ENCODE measurements at regions not wholly inside any gene's neighbourhood (a gene's known extent, or its start where the extent isn't known, plus 50 kb on each side); places are given as distances from the start of the nearest gene placed in this dataset.

DNA sequence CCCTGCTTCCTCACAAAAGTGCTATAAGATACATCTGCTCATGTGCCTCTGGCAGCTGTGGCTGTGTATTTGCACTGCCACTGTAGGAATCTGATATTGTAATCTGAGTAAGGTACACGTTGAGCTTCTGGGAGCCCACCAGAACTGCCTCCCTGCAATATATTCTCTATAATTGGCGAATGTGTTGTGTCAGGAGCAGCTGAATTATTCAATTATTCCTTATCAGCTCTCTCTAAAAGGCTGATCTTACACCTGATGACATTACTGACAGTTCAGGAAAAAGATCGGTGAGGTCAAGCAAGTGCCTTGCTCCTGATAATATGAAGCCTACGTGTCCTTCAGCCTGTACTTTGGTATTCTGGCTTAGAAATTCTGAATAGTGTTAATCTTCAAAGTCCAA lies 1015.0 kb downstream of the CDH9 start:
- H3K4me3 ChIP-seq (ENCODE audit: low read depth, low read length), result no peak overlapping the region
- TF ChIP-seq, protein P1, sequence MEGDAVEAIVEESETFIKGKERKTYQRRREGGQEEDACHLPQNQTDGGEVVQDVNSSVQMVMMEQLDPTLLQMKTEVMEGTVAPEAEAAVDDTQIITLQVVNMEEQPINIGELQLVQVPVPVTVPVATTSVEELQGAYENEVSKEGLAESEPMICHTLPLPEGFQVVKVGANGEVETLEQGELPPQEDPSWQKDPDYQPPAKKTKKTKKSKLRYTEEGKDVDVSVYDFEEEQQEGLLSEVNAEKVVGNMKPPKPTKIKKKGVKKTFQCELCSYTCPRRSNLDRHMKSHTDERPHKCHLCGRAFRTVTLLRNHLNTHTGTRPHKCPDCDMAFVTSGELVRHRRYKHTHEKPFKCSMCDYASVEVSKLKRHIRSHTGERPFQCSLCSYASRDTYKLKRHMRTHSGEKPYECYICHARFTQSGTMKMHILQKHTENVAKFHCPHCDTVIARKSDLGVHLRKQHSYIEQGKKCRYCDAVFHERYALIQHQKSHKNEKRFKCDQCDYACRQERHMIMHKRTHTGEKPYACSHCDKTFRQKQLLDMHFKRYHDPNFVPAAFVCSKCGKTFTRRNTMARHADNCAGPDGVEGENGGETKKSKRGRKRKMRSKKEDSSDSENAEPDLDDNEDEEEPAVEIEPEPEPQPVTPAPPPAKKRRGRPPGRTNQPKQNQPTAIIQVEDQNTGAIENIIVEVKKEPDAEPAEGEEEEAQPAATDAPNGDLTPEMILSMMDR (IDR thresholded peaks at IDR 0.05; ENCODE audit: insufficient read depth, low read length, poor library complexity, severe bottlenecking), result no peak
- no peak for DNase-seq (ENCODE audit: low read depth)
- no peaks in the 10 kb centered on the region for H3K36me3 ChIP-seq (ENCODE audit: control insufficient read depth, insufficient read depth, low read length)
- no peaks in the 10 kb centered on the region for H3K27me3 ChIP-seq (ENCODE audit: control insufficient read depth, insufficient read depth, low read length)

DNA sequence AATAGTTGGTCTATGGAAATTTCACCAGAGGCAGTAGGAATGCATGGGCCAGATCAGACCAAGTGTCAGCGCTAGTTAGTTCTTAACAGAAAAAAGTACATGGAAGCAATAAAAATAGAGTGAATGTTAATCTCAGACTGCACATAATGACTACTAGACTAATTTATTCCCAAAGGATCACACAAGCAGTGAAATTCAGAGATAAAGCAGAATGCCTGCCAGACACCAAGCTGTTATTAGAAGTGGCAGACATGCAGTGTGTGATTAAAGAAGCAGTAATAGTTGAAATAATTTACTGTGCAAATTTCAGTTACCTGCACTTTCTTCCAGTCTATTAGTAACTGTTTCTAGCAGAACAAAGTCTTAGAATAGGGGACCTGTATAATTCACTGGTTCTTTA lies 1024.2 kb downstream of the CDH9 start:
- TF ChIP-seq, protein P1 (IDR thresholded peaks at IDR 0.05; ENCODE audit: insufficient read depth, low read length, poor library complexity, severe bottlenecking), result no peak
- DNase-seq (ENCODE audit: low read depth), result no peak

DNA sequence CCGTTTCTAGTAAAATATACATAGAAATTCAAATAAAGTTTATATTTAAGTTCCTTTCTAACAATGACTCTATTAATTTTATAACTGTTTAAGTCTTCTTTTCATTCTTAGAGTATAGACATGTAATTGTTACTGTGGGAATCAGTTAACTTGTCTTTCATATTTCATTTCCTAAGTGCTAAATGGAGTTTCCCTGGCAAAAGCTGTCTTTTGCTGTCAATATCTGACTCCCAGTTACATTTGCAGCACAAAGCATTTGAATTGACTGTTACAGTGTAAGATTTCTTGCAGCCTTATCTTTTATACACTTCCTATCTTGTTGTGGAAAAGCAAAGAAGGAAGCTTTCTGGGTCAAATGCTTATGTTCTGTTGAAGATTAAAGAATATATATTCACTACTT lies 1026.3 kb downstream of the CDH9 start:
- Histone ChIP-seq H3K36me3 (ENCODE audit: control insufficient read depth, insufficient read depth, low read length) (no peaks in the 10 kb centered on the region), H3K4me3 (ENCODE audit: low read depth, low read length) (no peak overlapping the region), H3K27me3 (ENCODE audit: control insufficient read depth, insufficient read depth, low read length) (no peaks in the 10 kb centered on the region)
- no peak for DNase-seq (ENCODE audit: low read depth)
- TF ChIP-seq, protein P1 (IDR thresholded peaks at IDR 0.05; ENCODE audit: insufficient read depth, low read length, poor library complexity, severe bottlenecking), result no peak

More for the DNA sequence above, 1024.2 kb downstream of the CDH9 start:
- no peaks in the 10 kb centered on the region for H3K27me3 ChIP-seq (ENCODE audit: control insufficient read depth, insufficient read depth, low read length)
- no peaks in the 10 kb centered on the region for H3K36me3 ChIP-seq (ENCODE audit: control insufficient read depth, insufficient read depth, low read length)
- no peak overlapping the region for H3K4me3 ChIP-seq (ENCODE audit: low read depth, low read length)

DNA sequence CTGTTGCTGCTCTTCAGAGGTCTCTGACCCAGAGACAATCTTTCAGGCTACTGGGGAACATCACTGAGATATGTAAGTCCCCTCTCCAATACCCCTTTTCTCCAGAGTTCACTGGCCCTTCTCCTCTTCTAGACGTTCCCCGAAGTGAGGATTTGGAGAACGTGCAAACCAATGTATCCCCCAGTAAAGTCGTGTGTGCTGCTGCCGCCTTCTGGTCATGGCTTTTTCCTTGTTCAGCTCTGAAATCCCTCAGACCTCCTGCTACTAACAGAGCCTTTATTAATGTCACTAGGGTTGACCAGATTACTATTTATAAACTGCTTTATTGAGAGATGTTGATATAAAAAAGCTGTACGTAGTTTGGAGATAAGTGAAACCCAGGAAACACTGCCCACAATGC lies 1028.6 kb downstream of the CDH9 start:
- TF ChIP-seq, protein P1 (IDR thresholded peaks at IDR 0.05; ENCODE audit: insufficient read depth, low read length, poor library complexity, severe bottlenecking), result peak; percentile 41
- no peak for DNase-seq (ENCODE audit: low read depth)
- no peaks in the 10 kb centered on the region for H3K27me3 ChIP-seq (ENCODE audit: control insufficient read depth, insufficient read depth, low read length)
- no peaks in the 10 kb centered on the region for H3K36me3 ChIP-seq (ENCODE audit: control insufficient read depth, insufficient read depth, low read length)
- no peak overlapping the region for H3K4me3 ChIP-seq (ENCODE audit: low read depth, low read length)

DNA sequence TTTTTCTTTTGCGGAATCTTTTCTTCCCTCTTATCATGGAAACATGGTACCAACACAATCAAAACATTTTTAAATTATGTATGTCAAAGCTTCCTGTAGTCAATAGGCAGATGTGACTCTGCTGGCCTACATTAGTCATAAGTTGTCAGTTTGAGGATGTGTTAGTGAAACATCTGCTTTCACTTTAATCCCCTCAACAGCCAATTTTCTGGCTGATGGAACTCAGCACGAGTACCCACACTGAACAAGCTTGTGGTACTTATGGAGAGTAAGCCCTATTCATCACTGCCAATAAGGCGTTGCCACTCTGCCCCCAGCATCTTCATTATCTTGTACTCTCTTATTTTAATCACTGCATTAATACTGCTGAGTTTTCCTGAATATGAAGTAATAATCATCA lies 1034.4 kb downstream of the CDH9 start:
- Histone ChIP-seq H3K4me3 (ENCODE audit: low read depth, low read length) (no peak overlapping the region), H3K27me3 (ENCODE audit: control insufficient read depth, insufficient read depth, low read length) (no peaks in the 10 kb centered on the region), H3K36me3 (ENCODE audit: control insufficient read depth, insufficient read depth, low read length) (no peaks in the 10 kb centered on the region)
- DNase-seq (ENCODE audit: low read depth), result no peak
- TF ChIP-seq, protein P1 (IDR thresholded peaks at IDR 0.05; ENCODE audit: insufficient read depth, low read length, poor library complexity, severe bottlenecking), result no peak

DNA sequence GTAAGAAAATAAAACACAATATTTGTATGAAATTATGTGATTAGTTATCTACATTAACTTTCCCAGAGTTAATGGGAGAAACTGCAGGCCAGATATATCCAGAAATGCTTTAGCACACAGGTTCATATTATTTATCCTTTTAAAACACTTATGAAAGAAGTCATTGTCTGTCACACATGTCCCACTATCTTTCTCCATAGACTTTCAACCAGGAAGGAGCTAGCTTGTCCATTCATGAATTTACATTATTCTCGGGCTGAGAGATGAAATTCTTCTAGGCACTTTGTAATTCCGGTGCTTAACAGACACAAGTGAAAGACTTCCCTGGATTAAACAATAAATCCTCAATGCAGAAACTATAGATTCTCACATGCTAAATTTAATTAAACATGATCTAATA lies 1043.2 kb downstream of the CDH9 start:
- TF ChIP-seq, protein P1 (IDR thresholded peaks at IDR 0.05; ENCODE audit: insufficient read depth, low read length, poor library complexity, severe bottlenecking), result no peak
- no peaks in the 10 kb centered on the region for H3K36me3 ChIP-seq (ENCODE audit: control insufficient read depth, insufficient read depth, low read length)
- no peak for DNase-seq (ENCODE audit: low read depth)

More for the DNA sequence above, 1043.2 kb downstream of the CDH9 start:
- Histone ChIP-seq H3K4me3 (ENCODE audit: low read depth, low read length) (no peak overlapping the region), H3K27me3 (ENCODE audit: control insufficient read depth, insufficient read depth, low read length) (no peaks in the 10 kb centered on the region)

All from kidney epithelial cell (primary cell).